Stimulated activated naive B cell treated with anti-CD40 and anti-IgM and Interleukin-4, amounts not matched to agents 10 μg/mL and 1 μg/mL and 100 μg/mL, for 72 hours (primary cell): ENCODE measurements at regions not wholly inside any gene's neighbourhood (a gene's known extent, or its start where the extent isn't known, plus 50 kb on each side); places are given as distances from the start of the nearest gene placed in this dataset.
"Not testable (repeated sequence)": the region's sequence is repeated elsewhere in the genome, so short reads cannot be mapped to it uniquely, and the experiment has no call there.

Source experiments
- ATAC-seq, 2 donors: fragments of 150-1000 bp; cut with Tn5 transposase; replicated peaks; 2 replicates each; pipeline ENCODE4 v1.10.0; 2021; ENCODE audit warnings: moderate library complexity in 1 of 2
- DNase-seq: peaks from one replicate; pipeline ENCODE4 v3.0.0; 2021
- H3K27ac Mint-ChIP-seq: one replicate; pipeline ENCODE4 v1.8.0; 2022; ENCODE audit warnings: mild to moderate bottlenecking, mixed read lengths
- H3K27me3 Mint-ChIP-seq, 2 donors: one replicate each; pipeline ENCODE4 v1.8.0; 2022; ENCODE audit warnings: mixed read lengths in 2 of 2
- H3K36me3 Mint-ChIP-seq, 2 donors: one replicate each; pipeline ENCODE4 v1.8.0; 2022; ENCODE audit warnings: mixed read lengths in 2 of 2, mild to moderate bottlenecking in 1 of 2
- H3K4me1 Mint-ChIP-seq, 2 donors: one replicate each; pipeline ENCODE4 v1.8.0; 2022; ENCODE audit warnings: mixed read lengths in 2 of 2, mild to moderate bottlenecking in 1 of 2
- H3K4me3 Mint-ChIP-seq, 2 donors: one replicate each; pipeline ENCODE4 v1.8.0; 2022; ENCODE audit warnings: mild to moderate bottlenecking in 2 of 2, mixed read lengths in 2 of 2, moderate library complexity in 1 of 2
- H3K9me3 Mint-ChIP-seq, 2 donors: one replicate each; pipeline ENCODE4 v1.8.0; 2022; ENCODE audit warnings: mixed read lengths in 2 of 2, mild to moderate bottlenecking in 1 of 2

DNA sequence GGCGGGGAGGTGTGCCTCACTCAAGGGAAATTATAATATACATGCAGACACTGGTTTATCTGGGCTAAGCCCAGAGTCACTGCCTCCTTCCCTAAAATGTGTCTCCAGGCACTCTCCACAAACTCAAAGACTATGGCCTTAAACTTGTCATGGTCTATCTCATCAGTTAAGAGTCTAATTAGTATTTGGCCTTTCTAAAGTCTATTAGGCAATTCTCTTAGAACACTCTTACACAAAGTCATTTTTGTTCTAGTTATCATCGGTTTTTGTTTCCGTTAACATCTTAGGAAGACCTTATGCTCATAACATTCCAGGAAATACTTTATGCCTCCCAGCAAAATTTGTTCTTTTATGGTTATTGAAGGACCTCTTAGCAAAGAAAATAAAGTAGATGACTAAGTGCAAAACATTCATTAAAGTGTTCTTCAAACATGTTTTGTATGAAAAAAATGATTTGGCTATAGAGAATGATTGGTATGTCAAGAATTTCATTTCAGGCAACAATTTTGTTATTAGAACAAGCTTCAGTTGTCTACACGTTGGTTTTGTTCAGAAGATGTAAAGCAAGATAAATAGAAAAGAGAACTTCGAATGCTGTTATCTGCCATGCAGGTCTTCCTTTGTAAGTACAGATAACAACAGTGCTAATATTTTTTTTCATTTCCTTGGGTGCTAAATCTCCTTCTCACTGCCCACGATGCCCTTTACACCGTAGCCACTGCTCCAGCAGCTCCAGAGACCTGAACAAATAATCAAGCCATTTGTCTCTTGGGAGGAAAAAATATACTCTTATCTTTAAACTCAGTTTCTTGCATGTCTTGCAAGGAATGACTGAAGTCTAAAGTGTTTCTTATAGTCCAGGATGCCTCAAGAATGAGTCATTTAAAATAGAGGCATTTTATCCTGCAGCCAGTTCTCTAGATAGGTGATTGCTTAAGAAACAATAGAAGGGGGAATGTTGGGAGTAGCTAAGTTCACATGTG is 170.4 kb downstream of the HTR1B start:
- Mint-ChIP-seq H3K4me3 (no peak overlapping the region), H3K9me3 (peaks cover 0 to 1% of the 10 kb centered on the region in 2 donors), H3K4me1 (no peaks in the 10 kb centered on the region), H3K36me3 (no peaks in the 10 kb centered on the region), H3K27me3 (no peaks in the 10 kb centered on the region), H3K27ac (no peak overlapping the region)
- ATAC-seq (no peak), DNase-seq (no peak)

DNA sequence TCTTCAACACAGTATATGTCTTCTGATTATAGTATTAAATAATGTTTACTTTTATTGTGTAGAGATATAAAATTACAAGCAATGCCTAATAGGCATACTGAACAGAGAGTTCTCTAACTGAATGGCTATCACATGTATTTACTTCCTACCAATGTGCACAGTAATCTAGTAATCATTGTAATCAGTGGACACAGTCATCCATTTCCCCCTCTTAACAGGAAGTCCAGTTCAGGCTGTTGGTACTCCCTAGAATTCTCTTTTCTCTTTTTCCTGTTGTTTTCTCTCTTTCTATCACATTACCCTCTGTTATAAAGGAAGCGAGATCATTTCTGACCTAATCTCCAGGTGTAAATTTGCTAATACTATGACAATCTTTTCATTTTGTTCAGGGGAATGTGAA is 172.5 kb downstream of the HTR1B start:
- Mint-ChIP-seq H3K27me3 (no peaks in the 10 kb centered on the region), H3K36me3 (no peaks in the 10 kb centered on the region), H3K27ac (no peak overlapping the region), H3K4me1 (no peaks in the 10 kb centered on the region), H3K4me3 (no peak overlapping the region), H3K9me3 (peaks cover 0 to 1% of the 10 kb centered on the region in 2 donors)
- no peak for ATAC-seq
- DNase-seq, result no peak

DNA sequence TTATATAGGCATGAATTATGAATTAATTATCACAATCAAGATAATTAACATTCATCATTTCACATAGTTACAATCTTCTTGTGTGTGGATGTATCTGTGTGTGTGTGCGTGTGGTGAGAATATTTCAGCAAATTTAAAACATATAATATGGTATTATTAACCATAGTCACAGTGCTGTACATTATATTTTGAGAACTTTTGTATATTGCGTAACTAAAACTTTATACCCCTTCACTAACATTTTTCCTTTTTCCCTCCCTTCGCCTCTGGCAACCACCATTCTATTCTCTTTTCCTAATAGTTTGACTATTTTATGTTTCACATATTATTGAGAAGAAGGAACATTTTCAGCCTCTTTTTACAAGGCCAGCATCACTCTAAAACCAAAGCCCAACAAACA is 176.8 kb downstream of the HTR1B start:
- Mint-ChIP-seq H3K9me3 (peaks cover 1 to 3% of the 10 kb centered on the region in 2 donors), H3K27me3 (no peaks in the 10 kb centered on the region), H3K4me3 (no peak overlapping the region), H3K4me1 (no peaks in the 10 kb centered on the region), H3K27ac (no peak overlapping the region), H3K36me3 (no peaks in the 10 kb centered on the region)
- no peak for ATAC-seq
- DNase-seq, result no peak

DNA sequence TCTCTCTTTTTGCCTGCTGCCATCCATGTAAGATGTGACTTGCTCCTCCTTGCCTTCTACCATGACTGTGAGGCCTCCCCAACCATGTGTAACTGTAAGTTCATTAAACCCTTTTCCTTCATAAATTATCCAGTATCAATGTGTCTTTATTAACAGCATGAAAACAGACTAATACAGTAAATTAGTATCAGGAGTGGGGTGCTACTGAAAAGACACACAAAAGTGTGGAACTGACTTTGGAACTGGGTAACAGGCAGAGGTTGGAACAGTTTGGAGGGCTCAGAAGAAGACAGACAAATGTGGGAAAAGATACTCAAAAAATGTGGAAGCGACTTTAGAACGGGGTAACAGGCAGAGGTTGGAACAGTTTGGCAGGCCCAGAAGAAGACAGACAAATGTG is 189.4 kb downstream of the HTR1B start:
- no peak for ATAC-seq

DNA sequence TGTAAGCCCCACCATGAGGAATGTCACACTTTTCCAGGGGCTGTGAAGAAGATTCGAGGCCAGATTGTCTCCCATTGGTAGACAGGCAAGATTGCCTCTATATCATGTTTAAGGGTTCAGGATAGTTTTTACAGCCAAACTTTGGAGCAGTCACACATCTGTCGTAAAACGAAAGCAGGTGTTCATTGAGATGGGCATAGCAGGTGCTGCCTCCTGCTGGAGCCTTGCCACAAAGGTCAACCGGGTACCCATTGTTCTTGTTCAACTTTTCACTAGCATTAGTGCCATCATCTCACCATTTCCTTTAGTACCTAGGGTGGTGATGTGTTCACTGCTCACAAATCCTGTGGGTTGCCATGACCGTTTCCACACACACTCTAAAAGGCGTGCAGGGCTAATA is 198.3 kb downstream of the HTR1B start:
- Mint-ChIP-seq H3K9me3 (peaks cover 3 to 7% of the 10 kb centered on the region in 2 donors), H3K36me3 (no peaks in the 10 kb centered on the region), H3K4me3 (no peak overlapping the region), H3K4me1 (no peaks in the 10 kb centered on the region), H3K27ac (no peak overlapping the region), H3K27me3 (no peaks in the 10 kb centered on the region)
- no peak for ATAC-seq
- no peak for DNase-seq

More for the DNA sequence above, 189.4 kb downstream of the HTR1B start:
- Mint-ChIP-seq H3K9me3 (peaks cover 7 to 8% of the 10 kb centered on the region in 2 donors), H3K27me3 (no peaks in the 10 kb centered on the region), H3K4me3 (no peak overlapping the region), H3K27ac (no peak overlapping the region), H3K36me3 (no peaks in the 10 kb centered on the region), H3K4me1 (no peaks in the 10 kb centered on the region)
- no peak for DNase-seq

GRCh38 chr6:77263003-77263402 is 200.3 kb downstream of the HTR1B start:
- H3K27ac Mint-ChIP-seq, result no peak overlapping the region
- ATAC-seq (no peak), DNase-seq (no peak)
- H3K36me3 Mint-ChIP-seq, result no peaks in the 10 kb centered on the region
- no peaks in the 10 kb centered on the region for H3K27me3 Mint-ChIP-seq
- H3K9me3 Mint-ChIP-seq, result peaks cover 3 to 6% of the 10 kb centered on the region in 2 donors
- H3K4me3 Mint-ChIP-seq, result no peak overlapping the region
- no peaks in the 10 kb centered on the region for H3K4me1 Mint-ChIP-seq

DNA sequence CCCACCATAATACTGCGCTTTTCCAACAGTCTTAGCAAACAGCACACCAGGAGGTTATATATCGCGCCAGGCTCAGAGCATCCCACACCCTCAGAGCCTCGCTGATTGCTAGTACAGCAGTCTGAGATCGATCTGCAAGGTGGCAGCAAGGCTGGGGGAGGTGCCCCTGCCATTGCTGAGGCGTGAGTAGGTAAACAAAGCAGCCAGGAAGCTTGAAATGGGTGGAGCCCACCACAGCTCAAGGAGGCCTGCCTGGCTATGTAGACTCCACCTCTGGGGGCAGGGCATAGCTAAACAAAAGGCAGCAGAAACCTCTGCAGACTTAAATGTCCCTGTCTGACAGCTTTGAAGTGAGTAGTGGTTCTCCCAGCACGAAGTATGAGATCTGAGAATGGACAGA is 211.5 kb downstream of the HTR1B start:
- peaks cover 6 to 11% of the 10 kb centered on the region in 2 donors for H3K9me3 Mint-ChIP-seq
- H3K27ac Mint-ChIP-seq, H3K4me3 Mint-ChIP-seq, ATAC-seq, H3K27me3 Mint-ChIP-seq, H3K4me1 Mint-ChIP-seq, H3K36me3 Mint-ChIP-seq, DNase-seq: not testable (repeated sequence)

DNA sequence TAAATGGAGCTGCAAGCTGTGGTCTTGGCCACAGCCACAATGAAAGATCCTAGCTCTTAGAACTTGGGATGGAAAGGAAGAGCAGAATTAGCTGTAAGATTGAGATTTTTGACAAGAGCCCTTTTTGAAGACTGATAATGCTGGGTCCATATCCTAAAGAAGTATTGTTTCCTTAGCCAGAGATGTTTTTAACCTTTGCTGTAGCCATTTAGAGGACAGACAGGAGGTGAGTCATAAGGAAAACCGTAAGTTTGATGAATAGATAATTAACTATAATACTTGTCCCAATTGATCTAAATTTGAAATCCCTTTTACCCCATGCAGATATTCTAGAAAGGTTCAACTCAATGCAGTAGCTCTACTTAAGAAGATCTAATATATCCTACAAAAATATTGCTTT is 213.7 kb downstream of the HTR1B start:
- Mint-ChIP-seq H3K9me3 (peaks cover 4 to 11% of the 10 kb centered on the region in 2 donors), H3K27ac (no peak overlapping the region), H3K27me3 (no peaks in the 10 kb centered on the region), H3K4me3 (no peak overlapping the region), H3K36me3 (no peaks in the 10 kb centered on the region), H3K4me1 (no peaks in the 10 kb centered on the region)
- ATAC-seq (no peak), DNase-seq (no peak)

DNA sequence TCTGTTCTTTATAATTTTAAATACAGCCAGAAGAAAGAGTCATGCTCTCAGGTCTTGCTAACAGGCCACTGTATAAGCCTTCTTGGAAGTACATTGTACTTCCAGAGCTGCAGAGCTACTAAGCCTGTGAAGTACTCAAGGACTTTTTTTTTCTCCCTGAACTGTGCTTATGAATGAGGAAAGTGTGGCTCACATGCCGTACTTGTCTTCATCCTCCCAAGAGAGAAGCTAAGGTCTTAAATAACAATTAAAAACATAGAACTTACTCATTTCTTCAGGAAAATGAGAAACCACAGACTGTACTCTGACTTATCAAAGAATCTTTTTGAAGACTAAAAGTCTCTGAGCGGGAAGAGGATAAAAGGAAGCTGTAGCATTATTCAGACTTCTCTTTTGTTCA is 218.3 kb downstream of the HTR1B start:
- no peak for ATAC-seq
- H3K27me3 Mint-ChIP-seq, result no peaks in the 10 kb centered on the region
- H3K4me3 Mint-ChIP-seq, result no peak overlapping the region
- no peak overlapping the region for H3K27ac Mint-ChIP-seq
- H3K9me3 Mint-ChIP-seq, result peaks cover 5 to 7% of the 10 kb centered on the region in 2 donors
- no peaks in the 10 kb centered on the region for H3K4me1 Mint-ChIP-seq
- DNase-seq, result no peak
- no peaks in the 10 kb centered on the region for H3K36me3 Mint-ChIP-seq

DNA sequence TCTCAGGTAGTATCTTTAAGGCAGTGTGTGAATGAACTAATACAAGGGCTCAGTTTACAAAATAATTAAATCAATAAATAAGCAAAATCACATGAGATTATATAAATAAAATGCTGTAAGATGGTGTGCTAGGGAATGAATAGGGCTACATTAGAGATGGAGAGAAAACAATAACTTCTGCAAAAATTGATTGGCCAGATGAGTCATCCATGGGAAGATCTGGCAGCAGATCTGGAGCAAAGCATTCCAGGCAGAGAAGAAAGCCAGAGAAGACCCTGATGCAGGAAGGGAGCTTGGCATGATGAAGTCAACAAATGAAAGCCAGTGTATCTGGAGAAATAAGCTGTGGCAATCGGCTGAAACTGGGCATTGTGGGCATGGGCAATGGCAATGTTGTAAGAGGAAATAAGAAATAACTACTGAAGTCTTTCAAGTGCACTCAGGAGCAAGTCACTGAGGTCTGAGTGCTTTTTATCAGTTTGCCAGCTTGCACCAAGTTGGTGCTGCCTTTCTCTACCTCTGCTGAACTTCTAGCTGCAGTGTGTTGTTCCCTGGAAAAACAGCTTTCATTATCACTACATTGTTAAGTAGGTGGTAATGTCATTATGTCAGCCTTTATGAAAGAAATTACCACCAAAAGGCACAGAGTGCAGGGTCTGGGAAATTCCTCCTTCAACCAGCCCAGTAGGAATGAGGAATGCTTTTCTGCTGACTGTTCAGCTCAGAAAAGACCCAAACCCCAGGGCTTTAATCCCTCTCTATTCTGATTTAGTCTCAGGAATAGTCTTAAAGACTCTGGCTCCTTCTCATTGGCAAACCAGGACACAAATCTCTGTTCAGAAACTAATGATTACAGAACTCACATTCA is 231.6 kb downstream of the HTR1B start:
- H3K27me3 Mint-ChIP-seq, result no peaks in the 10 kb centered on the region
- no peak overlapping the region for H3K4me3 Mint-ChIP-seq
- no peak overlapping the region for H3K27ac Mint-ChIP-seq
- no peaks in the 10 kb centered on the region for H3K36me3 Mint-ChIP-seq
- no peaks in the 10 kb centered on the region for H3K4me1 Mint-ChIP-seq
- no peak for DNase-seq
- ATAC-seq, result no peak
- H3K9me3 Mint-ChIP-seq, result peaks cover 0 to 5% of the 10 kb centered on the region in 2 donors

DNA sequence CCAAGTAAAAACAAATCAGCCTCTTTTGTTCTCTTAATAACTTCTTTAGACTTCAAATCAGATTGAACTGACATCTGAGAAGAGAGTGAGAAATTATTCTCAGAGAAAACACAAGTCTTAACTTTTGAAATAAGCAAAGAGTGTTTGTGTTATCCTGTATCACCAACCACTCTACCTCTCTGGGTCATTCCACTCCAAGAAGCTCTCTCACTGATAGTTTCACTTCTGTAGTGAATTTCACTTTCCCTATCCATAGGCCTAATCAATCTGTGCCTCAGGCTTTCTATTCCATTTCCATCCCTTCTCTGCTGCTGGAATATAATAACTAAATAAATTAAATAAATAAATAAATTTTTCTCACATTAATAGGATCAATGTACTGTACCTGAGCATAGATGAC is 235.0 kb downstream of the HTR1B start:
- DNase-seq, result no peak
- H3K36me3 Mint-ChIP-seq, result no peaks in the 10 kb centered on the region
- no peak overlapping the region for H3K4me3 Mint-ChIP-seq
- H3K27me3 Mint-ChIP-seq, result no peaks in the 10 kb centered on the region
- no peaks in the 10 kb centered on the region for H3K4me1 Mint-ChIP-seq
- H3K9me3 Mint-ChIP-seq, result peaks cover 4% of the 10 kb centered on the region in 2 donors
- ATAC-seq, result no peak
- no peak overlapping the region for H3K27ac Mint-ChIP-seq

- Mint-ChIP-seq H3K9me3 (peaks cover 6 to 11% of the 10 kb centered on the region in 2 donors), H3K27me3 (no peaks in the 10 kb centered on the region), H3K4me1 (no peaks in the 10 kb centered on the region), H3K36me3 (peaks cover 0 to 2% of the 10 kb centered on the region in 2 donors), H3K27ac (no peak overlapping the region), H3K4me3 (no peak overlapping the region)
- DNase-seq, result no peak
- no peak for ATAC-seq
These were observed 245.4 kb downstream of the HTR1B start for GRCh38 chr6:77217896-77218295.

GRCh38 chr6:77205936-77206335 is 257.4 kb downstream of the HTR1B start:
- Mint-ChIP-seq H3K27me3 (no peaks in the 10 kb centered on the region), H3K4me3 (no peak overlapping the region), H3K4me1 (no peaks in the 10 kb centered on the region), H3K27ac (no peak overlapping the region), H3K36me3 (no peaks in the 10 kb centered on the region), H3K9me3 (peaks cover 4 to 5% of the 10 kb centered on the region in 2 donors)
- DNase-seq (no peak), ATAC-seq (no peak)

DNA sequence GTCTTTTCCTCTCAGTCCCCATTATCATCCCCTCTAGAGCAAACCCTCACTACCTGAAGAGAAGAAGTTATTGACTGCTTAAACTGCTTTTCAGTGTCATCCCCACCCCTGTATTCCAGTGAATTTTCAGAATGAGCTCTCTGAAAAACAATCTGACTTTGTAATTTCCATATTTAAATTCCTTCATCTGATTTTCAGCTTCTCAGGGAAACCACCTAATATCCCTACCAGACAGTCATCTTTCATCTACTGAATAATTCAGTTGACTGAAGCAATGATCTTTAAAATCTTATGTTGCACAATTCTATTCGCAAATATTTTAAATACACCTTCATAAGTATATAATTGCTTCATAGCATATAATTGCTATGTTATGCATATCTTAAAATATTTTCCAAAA is 258.7 kb downstream of the HTR1B start:
- Mint-ChIP-seq H3K9me3 (peaks cover 6 to 7% of the 10 kb centered on the region in 2 donors), H3K36me3 (no peaks in the 10 kb centered on the region), H3K4me1 (no peaks in the 10 kb centered on the region), H3K27me3 (no peaks in the 10 kb centered on the region), H3K4me3 (no peak overlapping the region), H3K27ac (no peak overlapping the region)
- DNase-seq (no peak), ATAC-seq (no peak)
